ENCODE measurements at regions not wholly inside any gene's neighbourhood (a gene's known extent, or its start where the extent isn't known, plus 50 kb on each side); places are given as distances from the start of the nearest gene placed in this dataset.
"Not testable (repeated sequence)": the region's sequence is repeated elsewhere in the genome, so short reads cannot be mapped to it uniquely, and the experiment has no call there.

- H3K4me3 ChIP-seq (ENCODE audit: low read depth, low read length): no peak overlapping the region
- TF ChIP-seq CTCF (IDR thresholded peaks at IDR 0.05; ENCODE audit: borderline replicate concordance, insufficient read depth, low read depth, low read length): no peak
These were observed 135.2 kb downstream of the DACT1 start for GRCh38 chr14:58772794-58773620.

GRCh38 chr14:58774531-58774930, 136.8 kb downstream of the DACT1 start:
- TF ChIP-seq CTCF (IDR thresholded peaks at IDR 0.05; ENCODE audit: borderline replicate concordance, insufficient read depth, low read depth, low read length): no peak
- no peak overlapping the region for H3K4me3 ChIP-seq (ENCODE audit: low read depth, low read length)

GRCh38 chr14:58775130-58775529, 137.4 kb downstream of the DACT1 start:
- H3K4me3 ChIP-seq (ENCODE audit: low read depth, low read length): not testable (repeated sequence)

- no peak for TF ChIP-seq CTCF (IDR thresholded peaks at IDR 0.05; ENCODE audit: borderline replicate concordance, insufficient read depth, low read depth, low read length)
- no peak overlapping the region for H3K4me3 ChIP-seq (ENCODE audit: low read depth, low read length)
These were observed 138.8 kb downstream of the DACT1 start for GRCh38 chr14:58776516-58776915.

GRCh38 chr14:58777541-58777979, 139.8 kb downstream of the DACT1 start:
- TF ChIP-seq CTCF (IDR thresholded peaks at IDR 0.05; ENCODE audit: borderline replicate concordance, insufficient read depth, low read depth, low read length): no peak
- H3K4me3 ChIP-seq (ENCODE audit: low read depth, low read length): no peak overlapping the region

GRCh38 chr14:58778202-58778601, 140.4 kb downstream of the DACT1 start:
- TF ChIP-seq CTCF (IDR thresholded peaks at IDR 0.05; ENCODE audit: borderline replicate concordance, insufficient read depth, low read depth, low read length): no peak
- H3K4me3 ChIP-seq (ENCODE audit: low read depth, low read length): no peak overlapping the region

GRCh38 chr14:58779376-58779775, 141.6 kb downstream of the DACT1 start:
- TF ChIP-seq CTCF (IDR thresholded peaks at IDR 0.05; ENCODE audit: borderline replicate concordance, insufficient read depth, low read depth, low read length): no peak
- no peak overlapping the region for H3K4me3 ChIP-seq (ENCODE audit: low read depth, low read length)

Measured in GM12875 (cell line).